T-cell (primary cell): ENCODE measurements at regions not wholly inside any gene's neighbourhood (a gene's known extent, or its start where the extent isn't known, plus 50 kb on each side); places are given as distances from the start of the nearest gene placed in this dataset.
"Not testable (repeated sequence)": the region's sequence is repeated elsewhere in the genome, so short reads cannot be mapped to it uniquely, and the experiment has no call there.

ENCODE experiments used
- ATAC-seq, 4 experiments: fragments of 200-7000 bp in 3 of 4; fragments of 150-1000 bp in 1 of 4; cut with Tn5 transposase; replicated peaks in 1 of 4; 1 replicate in 3 of 4; 2 replicates in 1 of 4; pipeline ENCODE4 v1.10.0; 2021; ENCODE audit warnings: moderate library complexity in 3 of 4, mild to moderate bottlenecking in 2 of 4, moderate number of reproducible peaks in 1 of 4
- CTCF ChIA-PET, 2 donors: fragments of 300-600 bp; sonication (Branson Sonifier 250); formaldehyde crosslinking; loops; one replicate each; lab custom pipeline; 2022; ENCODE audit warnings: antibody characterized with exemption in 2 of 2; lab: Charles Lee
- POLR2A ChIA-PET, 2 donors: fragments of 300-600 bp; sonication (Branson Sonifier 250); formaldehyde crosslinking; loops; one replicate each; lab custom pipeline; 2022; ENCODE audit warnings: antibody characterized with exemption in 2 of 2; lab: Charles Lee
- DNase-seq, 35 experiments: peaks; one replicate each; pipeline versions ENCODE4 v3.0.0 to v3.0.0-alpha.2; 2013 to 2023
- H3K27ac ChIP-seq: one replicate; pipeline ENCODE4 v1.5.1; 2013; ENCODE audit warnings: low read length
- H3K27me3 ChIP-seq, 2 experiments: replicated peaks in 1 of 2; 1 replicate in 1 of 2; 2 replicates in 1 of 2; pipeline versions ENCODE4 v1.6.1 to v1.7.0; 2013; ENCODE audit warnings: low read length in 1 of 2, mixed read lengths in 1 of 2; ENCODE audit not compliant: control insufficient read depth in 2 of 2, insufficient read depth in 2 of 2; ENCODE audit errors: extremely low read depth in 1 of 2
- H3K36me3 ChIP-seq, 2 donors: 1 replicate in 1 of 2; 2 replicates in 1 of 2; pipeline versions ENCODE4 v1.6.1 to v1.7.0; 2013; ENCODE audit warnings: low read length in 1 of 2; ENCODE audit not compliant: control insufficient read depth in 2 of 2, insufficient read depth in 1 of 2; ENCODE audit errors: extremely low read depth in 1 of 2
- H3K4me1 ChIP-seq, 2 experiments: 1 replicate in 1 of 2; 2 replicates in 1 of 2; pipeline versions ENCODE4 v1.6.1 to v1.7.0; 2013; ENCODE audit warnings: low read length in 2 of 2, mixed read lengths in 1 of 2; ENCODE audit not compliant: insufficient read depth in 2 of 2, control insufficient read depth in 1 of 2; ENCODE audit errors: extremely low read depth in 1 of 2
- H3K4me3 ChIP-seq, 2 donors: 1 replicate in 1 of 2; 2 replicates in 1 of 2; pipeline versions ENCODE4 v1.5.1 to v1.7.0; 2013; ENCODE audit warnings: mild to moderate bottlenecking in 2 of 2, low read length in 1 of 2, moderate library complexity in 1 of 2; ENCODE audit not compliant: control insufficient read depth in 1 of 2; ENCODE audit errors: extremely low read depth in 1 of 2
- H3K9me3 ChIP-seq: 2 replicates; pipeline ENCODE4 v1.7.0; 2013
- H3K27ac Mint-ChIP-seq, 2 donors: one replicate each; pipeline ENCODE4 v1.8.0; 2020 to 2021; ENCODE audit warnings: mild to moderate bottlenecking in 2 of 2, mixed read lengths in 2 of 2
- H3K27me3 Mint-ChIP-seq, 2 donors: one replicate each; pipeline ENCODE4 v1.8.0; 2021 to 2022; ENCODE audit warnings: mixed read lengths in 2 of 2
- H3K36me3 Mint-ChIP-seq: one replicate; pipeline ENCODE4 v1.8.0; 2021; ENCODE audit warnings: mixed read lengths
- H3K4me1 Mint-ChIP-seq, 3 donors: one replicate each; pipeline ENCODE4 v1.8.0; 2020 to 2022; ENCODE audit warnings: mixed read lengths in 3 of 3, mild to moderate bottlenecking in 1 of 3
- H3K4me3 Mint-ChIP-seq, 3 donors: one replicate each; pipeline ENCODE4 v1.8.0; 2020 to 2022; ENCODE audit warnings: mild to moderate bottlenecking in 3 of 3, mixed read lengths in 3 of 3, moderate library complexity in 3 of 3
- H3K9me3 Mint-ChIP-seq, 3 donors: one replicate each; pipeline ENCODE4 v1.8.0; 2020 to 2022; ENCODE audit warnings: mixed read lengths in 3 of 3
- WGBS: methylation state at CpG from one replicate; pipeline ENCODE4 v1.1.5; 2013; ENCODE audit warnings: missing lambda C conversion rate; ENCODE audit not compliant: insufficient coverage; 5-methylcytosine and 5-hydroxymethylcytosine counted together

DNA sequence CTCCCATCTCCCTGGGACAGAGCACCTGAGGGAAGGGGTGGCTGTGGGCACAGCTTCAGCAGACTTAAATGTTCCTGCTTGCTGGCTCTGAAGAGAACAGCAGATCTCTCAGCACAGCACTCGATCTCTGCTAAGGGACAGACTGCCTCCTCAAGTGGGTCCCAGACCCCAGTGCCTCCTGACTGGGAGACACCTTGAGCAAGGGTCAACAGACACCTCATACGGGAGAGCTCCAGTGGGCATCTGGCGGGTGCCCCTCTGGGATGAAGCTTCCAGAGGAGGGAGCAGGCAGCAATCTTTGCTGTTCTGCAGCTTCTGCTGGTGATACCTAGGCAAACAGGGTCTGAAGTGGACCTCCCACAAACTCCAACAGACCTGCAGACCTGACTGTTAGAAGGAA, 436.7 kb upstream of the CHRM2 start:
- H3K4me3 ChIP-seq, H3K4me3 Mint-ChIP-seq, H3K4me1 ChIP-seq, H3K36me3 ChIP-seq, CTCF ChIA-PET, POLR2A ChIA-PET, H3K9me3 ChIP-seq, H3K4me1 Mint-ChIP-seq, ATAC-seq, H3K27ac Mint-ChIP-seq, DNase-seq, H3K27me3 ChIP-seq, H3K27me3 Mint-ChIP-seq, H3K36me3 Mint-ChIP-seq, H3K27ac ChIP-seq: not testable (repeated sequence)
- H3K9me3 Mint-ChIP-seq, result peaks cover 7 to 12% (median 9%) of the 10 kb centered on the region in 3 donors
- WGBS, result 83% methylated on average over 3 of the region's 3 CpGs

GRCh38 chr7:136424058-136424457, 444.4 kb upstream of the CHRM2 start:
- H3K9me3 ChIP-seq, result no peaks in the 10 kb centered on the region
- ChIA-PET CTCF (no interaction called here), POLR2A (no interaction called here)
- no peak overlapping the region for H3K27ac ChIP-seq
- no peak overlapping the region for H3K27ac Mint-ChIP-seq
- no peaks in the 10 kb centered on the region for H3K36me3 ChIP-seq
- ATAC-seq (no peak), DNase-seq (no peak)
- H3K36me3 Mint-ChIP-seq, result no peaks in the 10 kb centered on the region
- no peaks in the 10 kb centered on the region for H3K4me1 ChIP-seq
- H3K4me3 ChIP-seq, result no peak overlapping the region
- peaks cover 7 to 31% (median 16%) of the 10 kb centered on the region in 3 donors for H3K9me3 Mint-ChIP-seq
- no peaks in the 10 kb centered on the region for H3K4me1 Mint-ChIP-seq
- H3K27me3 Mint-ChIP-seq, result no peaks in the 10 kb centered on the region
- H3K4me3 Mint-ChIP-seq, result no peak overlapping the region
- no peaks in the 10 kb centered on the region for H3K27me3 ChIP-seq

GRCh38 chr7:136419740-136420139, 442.6 kb upstream of the MTPN start:
- DNase-seq, CTCF ChIA-PET, POLR2A ChIA-PET, H3K36me3 Mint-ChIP-seq, H3K36me3 ChIP-seq, H3K4me1 ChIP-seq, H3K9me3 ChIP-seq, H3K27me3 ChIP-seq, H3K4me3 ChIP-seq, H3K27me3 Mint-ChIP-seq, H3K4me1 Mint-ChIP-seq, H3K4me3 Mint-ChIP-seq, H3K27ac ChIP-seq, H3K27ac Mint-ChIP-seq, ATAC-seq: not testable (repeated sequence)
- no CpG with 5 or more reads among the region's 21 CpGs for WGBS
- H3K9me3 Mint-ChIP-seq, result peaks cover 7 to 21% (median 11%) of the 10 kb centered on the region in 3 donors

GRCh38 chr7:136412952-136413351, 435.8 kb upstream of the MTPN start:
- Histone ChIP-seq H3K27ac (no peak overlapping the region), H3K9me3 (no peaks in the 10 kb centered on the region), H3K4me1 (no peaks in the 10 kb centered on the region), H3K36me3 (no peaks in the 10 kb centered on the region), H3K4me3 (no peak overlapping the region), H3K27me3 (no peaks in the 10 kb centered on the region)
- Mint-ChIP-seq H3K27me3 (no peaks in the 10 kb centered on the region), H3K4me3 (no peak overlapping the region), H3K36me3 (no peaks in the 10 kb centered on the region), H3K4me1 (no peaks in the 10 kb centered on the region), H3K27ac (no peak overlapping the region), H3K9me3 (peaks cover 0 to 6% (median 0%) of the 10 kb centered on the region in 3 donors)
- POLR2A ChIA-PET, result no interaction called here
- no peak for DNase-seq
- CTCF ChIA-PET, result no interaction called here
- no peak for ATAC-seq
- no CpG with 5 or more reads among the region's 3 CpGs for WGBS

GRCh38 chr7:136405931-136406777, 429.0 kb upstream of the MTPN start:
- H3K27ac ChIP-seq, result no peak overlapping the region
- ATAC-seq (peak in 3 of 4 experiments; percentile 30 to 47 (median 37)), DNase-seq (peak in 8 of 35 experiments; percentile 0 to 33 (median 2))
- H3K4me1 Mint-ChIP-seq, result peaks cover 6 to 13% (median 9%) of the 10 kb centered on the region in 3 donors
- 25% methylated on average over 10 of the region's 17 CpGs for WGBS
- no peaks in the 10 kb centered on the region for H3K27me3 ChIP-seq
- no peaks in the 10 kb centered on the region for H3K4me1 ChIP-seq
- CTCF ChIA-PET, result no interaction called here
- no peak overlapping the region for H3K4me3 Mint-ChIP-seq
- no peak overlapping the region for H3K4me3 ChIP-seq
- no peaks in the 10 kb centered on the region for H3K9me3 ChIP-seq
- no peaks in the 10 kb centered on the region for H3K36me3 ChIP-seq
- H3K36me3 Mint-ChIP-seq, result no peaks in the 10 kb centered on the region
- H3K9me3 Mint-ChIP-seq, result peaks cover 0 to 6% (median 0%) of the 10 kb centered on the region in 3 donors
- POLR2A ChIA-PET, result no interaction called here
- no peak overlapping the region for H3K27ac Mint-ChIP-seq
- peaks cover 0 to 3% of the 10 kb centered on the region in 2 donors for H3K27me3 Mint-ChIP-seq

- Histone ChIP-seq H3K27me3 (no peaks in the 10 kb centered on the region), H3K36me3 (no peaks in the 10 kb centered on the region), H3K9me3 (no peaks in the 10 kb centered on the region), H3K4me3 (no peak overlapping the region), H3K4me1 (no peaks in the 10 kb centered on the region), H3K27ac (no peak overlapping the region)
- H3K4me1 Mint-ChIP-seq, result peaks cover 6 to 13% (median 9%) of the 10 kb centered on the region in 3 donors
- DNase-seq (no peak), ATAC-seq (no peak)
- ChIA-PET CTCF (no interaction called here), POLR2A (no interaction called here)
- H3K9me3 Mint-ChIP-seq, result peaks cover 0 to 1% (median 0%) of the 10 kb centered on the region in 3 donors
- H3K27me3 Mint-ChIP-seq, result peaks cover 0 to 3% of the 10 kb centered on the region in 2 donors
- H3K4me3 Mint-ChIP-seq, result no peak overlapping the region
- WGBS, result no CpG with 5 or more reads among the region's 4 CpGs
- H3K36me3 Mint-ChIP-seq, result no peaks in the 10 kb centered on the region
- H3K27ac Mint-ChIP-seq, result no peak overlapping the region
These were observed 426.4 kb upstream of the MTPN start for GRCh38 chr7:136403591-136403990.
